ENCODE measurements at regions not wholly inside any gene's neighbourhood (a gene's known extent, or its start where the extent isn't known, plus 50 kb on each side); places are given as distances from the start of the nearest gene placed in this dataset.

GRCh38 chr4:112947616-112948015, 101.8 kb upstream of the ANK2 start:
- Histone ChIP-seq H3K23me2 (ENCODE audit: insufficient read length, low read depth, low read length, poor library complexity, severe bottlenecking) (no peaks in the 10 kb centered on the region), H3K23ac (ENCODE audit: insufficient read length, low read depth, low read length) (no peak overlapping the region), H3K14ac (ENCODE audit: insufficient read depth, low read length) (no peak overlapping the region), H4K8ac (replicated peaks; ENCODE audit: insufficient read length, low read depth, low read length) (no peak overlapping the region), H2BK20ac (ENCODE audit: low read depth, low read length, poor library complexity, severe bottlenecking) (no peak overlapping the region), H4K20me1 (ENCODE audit: control insufficient read depth, insufficient read depth, insufficient read length) (no peaks in the 10 kb centered on the region), H2BK5ac (ENCODE audit: insufficient read length, low read length) (no peak overlapping the region), H2AFZ (ENCODE audit: low read length) (no peak overlapping the region), H3K56ac (ENCODE audit: insufficient read length, low read depth, low read length) (no peak overlapping the region), H3K27ac (ENCODE audit: insufficient read length, low read depth, low read length) (no peak overlapping the region), H4K5ac (ENCODE audit: insufficient read length, low read depth, low read length) (no peak overlapping the region), H2BK12ac (ENCODE audit: insufficient read length, low read depth, low read length) (no peak overlapping the region), H2BK15ac (ENCODE audit: low read depth, low read length) (no peak overlapping the region), H3K79me1 (ENCODE audit: insufficient read depth, low read depth, low read length, poor library complexity, severe bottlenecking) (no peaks in the 10 kb centered on the region), H3K4ac (ENCODE audit: low read depth, low read length) (no peak overlapping the region), H2AK5ac (ENCODE audit: insufficient read length, low read length) (no peak overlapping the region), H3K4me2 (ENCODE audit: insufficient read depth, insufficient read length, low read length) (no peak overlapping the region), H3K9ac (ENCODE audit: extremely low read depth, insufficient read length, low read length) (no peak overlapping the region), H2BK120ac (ENCODE audit: low read depth, low read length, poor library complexity, severe bottlenecking) (no peak overlapping the region), H3T11ph (ENCODE audit: low read length) (no peak overlapping the region), H3K18ac (ENCODE audit: insufficient read length, low read depth, low read length) (no peak overlapping the region), H4K91ac (ENCODE audit: insufficient read length, low read depth, low read length) (no peak overlapping the region), H3K4me1 (ENCODE audit: insufficient read depth, low read length) (no peaks in the 10 kb centered on the region), H3K9me3 (ENCODE audit: control insufficient read depth, low read depth, low read length) (no peaks in the 10 kb centered on the region), H3K79me2 (ENCODE audit: insufficient read depth, low read length) (no peaks in the 10 kb centered on the region), H3K27me3 (ENCODE audit: insufficient read depth, low read length) (no peaks in the 10 kb centered on the region)
- peaks cover 2 to 6% (median 5%) of the 10 kb centered on the region in 3 experiments; a peak in 5 of 7 replicates for H3K36me3 Mint-ChIP-seq (ENCODE audit: insufficient read depth in 1 of 3, low read depth in 3 of 3)
- no peak overlapping the region for H3K4me3 Mint-ChIP-seq
- no peaks in the 10 kb centered on the region for H3K27me3 Mint-ChIP-seq (ENCODE audit: low read depth)
- H3K9me3 Mint-ChIP-seq, result peaks cover 0 to 4% of the 10 kb centered on the region in 2 experiments; a peak in 1 of 5 replicates
- WGBS (ENCODE audit: extremely low coverage, insufficient read length, low lambda C conversion rate), result no CpG with 5 or more reads among the region's 2 CpGs
- TF ChIP-seq CTCF (conservative IDR thresholded peaks at IDR 0.05), result no peak
- H3K4me1 Mint-ChIP-seq, result peaks cover 5 to 17% of the 10 kb centered on the region in 2 experiments; a peak in 3 of 4 replicates
- no peak overlapping the region for H3K27ac Mint-ChIP-seq
- no peak for DNase-seq

All from H9 (cell line).